ENCODE measurements at regions not wholly inside any gene's neighbourhood (a gene's known extent, or its start where the extent isn't known, plus 50 kb on each side); places are given as distances from the start of the nearest gene placed in this dataset.

GRCh38 chr12:61023231-61023630 is 1237.0 kb upstream of the USP15 start:
- H3K36me3 Mint-ChIP-seq, result no peaks in the 10 kb centered on the region
- no peak overlapping the region for H3K4me3 Mint-ChIP-seq
- peaks cover 61% of the 10 kb centered on the region for H3K9me3 Mint-ChIP-seq

GRCh38 chr12:61029516-61029915 is 1230.7 kb upstream of the USP15 start:
- H3K27me3 Mint-ChIP-seq (ENCODE audit: low read depth), result no peaks in the 10 kb centered on the region
- DNase-seq (ENCODE audit: low spot score in 2 of 2, unreplicated experiment in 2 of 2), result no peak

More at GRCh38 chr12:61023231-61023630, 1237.0 kb upstream of the USP15 start:
- Mint-ChIP-seq H3K27ac (no peak overlapping the region), H3K27me3 (ENCODE audit: low read depth) (no peaks in the 10 kb centered on the region), H3K4me1 (no peaks in the 10 kb centered on the region)
- DNase-seq (ENCODE audit: low spot score in 2 of 2, unreplicated experiment in 2 of 2), result no peak
- TF ChIP-seq CTCF (IDR thresholded peaks at IDR 0.05; ENCODE audit: unreplicated experiment), result no peak

GRCh38 chr12:61037792-61038191 is 1222.4 kb upstream of the USP15 start:
- Mint-ChIP-seq H3K27ac (no peak overlapping the region), H3K36me3 (no peaks in the 10 kb centered on the region)

More at GRCh38 chr12:61029516-61029915, 1230.7 kb upstream of the USP15 start:
- Mint-ChIP-seq H3K36me3 (no peaks in the 10 kb centered on the region), H3K9me3 (peaks cover 48% of the 10 kb centered on the region), H3K27ac (no peak overlapping the region), H3K4me3 (no peak overlapping the region), H3K4me1 (no peaks in the 10 kb centered on the region)
- TF ChIP-seq CTCF (IDR thresholded peaks at IDR 0.05; ENCODE audit: unreplicated experiment), result no peak

GRCh38 chr12:61043838-61044237 is 1216.4 kb upstream of the USP15 start:
- no peak for TF ChIP-seq CTCF (IDR thresholded peaks at IDR 0.05; ENCODE audit: unreplicated experiment)
- H3K27me3 Mint-ChIP-seq (ENCODE audit: low read depth), result no peaks in the 10 kb centered on the region
- H3K9me3 Mint-ChIP-seq, result no peaks in the 10 kb centered on the region
- H3K36me3 Mint-ChIP-seq, result no peaks in the 10 kb centered on the region
- H3K27ac Mint-ChIP-seq, result no peak overlapping the region
- no peaks in the 10 kb centered on the region for H3K4me1 Mint-ChIP-seq
- no peak for DNase-seq (ENCODE audit: low spot score in 2 of 2, unreplicated experiment in 2 of 2)
- H3K4me3 Mint-ChIP-seq, result no peak overlapping the region

More at GRCh38 chr12:61037792-61038191, 1222.4 kb upstream of the USP15 start:
- Mint-ChIP-seq H3K9me3 (no peaks in the 10 kb centered on the region), H3K4me3 (no peak overlapping the region), H3K4me1 (no peaks in the 10 kb centered on the region), H3K27me3 (ENCODE audit: low read depth) (no peaks in the 10 kb centered on the region)
- no peak for DNase-seq (ENCODE audit: low spot score in 2 of 2, unreplicated experiment in 2 of 2)
- no peak for TF ChIP-seq CTCF (IDR thresholded peaks at IDR 0.05; ENCODE audit: unreplicated experiment)

- no peak for TF ChIP-seq CTCF (IDR thresholded peaks at IDR 0.05; ENCODE audit: unreplicated experiment)
- no peak overlapping the region for H3K27ac Mint-ChIP-seq
- DNase-seq (ENCODE audit: low spot score in 2 of 2, unreplicated experiment in 2 of 2), result no peak
- H3K27me3 Mint-ChIP-seq (ENCODE audit: low read depth), result no peaks in the 10 kb centered on the region
- H3K36me3 Mint-ChIP-seq, result no peaks in the 10 kb centered on the region
- no peaks in the 10 kb centered on the region for H3K9me3 Mint-ChIP-seq
- H3K4me1 Mint-ChIP-seq, result no peaks in the 10 kb centered on the region
- no peak overlapping the region for H3K4me3 Mint-ChIP-seq
These were observed 1215.4 kb upstream of the USP15 start for GRCh38 chr12:61044766-61045165.
